ENCODE measurements at regions not wholly inside any gene's neighbourhood (a gene's known extent, or its start where the extent isn't known, plus 50 kb on each side); places are given as distances from the start of the nearest gene placed in this dataset.

- no peak for TF ChIP-seq MAX (IDR thresholded peaks at IDR 0.05)
- TF ChIP-seq MYC (IDR thresholded peaks at IDR 0.05; ENCODE audit: borderline replicate concordance, low read length) = no peak
- TF ChIP-seq ZSCAN20 (CRISPR knock-in tag; IDR thresholded peaks at IDR 0.05) = no peak
- no peak for TF ChIP-seq EP300 (IDR thresholded peaks at IDR 0.05)
- TF ChIP-seq NR3C1 (IDR thresholded peaks at IDR 0.05) = no peak
- no peak for TF ChIP-seq POLR2AphosphoS2 (conservative IDR thresholded peaks at IDR 0.05; ENCODE audit: low read length)
Observed at GRCh38 chr9:13491493-13492424, 212.3 kb upstream of the MPDZ start (continued).

GRCh38 chr9:13491138-13491492 lies 211.6 kb upstream of the MPDZ start:
- CTCF ChIA-PET = interaction anchor here (1.6 kb wide), 1 partner anchor 10 kb away, joined by 5 read pairs; no protein-coding TSS in a partner anchor

DNA sequence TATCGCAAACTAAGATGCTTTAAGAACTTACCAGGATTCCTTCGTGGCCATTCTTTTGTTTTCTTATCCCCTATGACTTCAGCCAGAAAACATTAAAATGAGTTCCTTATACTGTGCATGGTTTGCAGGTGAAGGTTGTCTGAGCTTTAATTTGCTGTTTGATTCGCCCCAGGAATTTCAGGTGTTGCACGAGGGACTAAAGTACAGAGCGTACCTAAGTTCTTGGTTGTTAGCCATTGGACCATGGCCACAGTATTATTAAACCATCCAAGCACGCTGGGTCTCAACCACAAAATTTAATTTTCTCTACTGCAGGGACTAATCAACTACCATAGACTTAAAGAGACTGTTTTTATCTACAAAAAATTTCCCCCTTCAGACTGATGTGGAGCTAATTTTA lies 208.4 kb upstream of the MPDZ start:
- DNase-seq (ENCODE audit: low read depth in 1 of 2, low spot score in 1 of 2) (no peak), ATAC-seq (no peak), FAIRE-seq (no peak)
- ChIA-PET CTCF (no interaction called here), POLR2A (no interaction called here)
- H3K4me1 ChIP-seq = no peaks in the 10 kb centered on the region
- no peak overlapping the region for H3K4me3 ChIP-seq
- 36% methylated on average over 6 of the region's 6 CpGs for WGBS (ENCODE audit: missing lambda C conversion rate)
- H3K9me3 ChIP-seq = no peaks in the 10 kb centered on the region
- H3K4me2 ChIP-seq = no peak overlapping the region
- no peak overlapping the region for H3K27ac ChIP-seq
- TF ChIP-seq POLR2A (IDR thresholded peaks at IDR 0.05; ENCODE audit: low read length) (no peak), HOXB13 (CRISPR knock-in tag; IDR thresholded peaks at IDR 0.05; ENCODE audit: low read depth) (no peak), ATOH8 (CRISPR knock-in tag; IDR thresholded peaks at IDR 0.05; ENCODE audit: low read depth) (no peak), TP53 (CRISPR knock-in tag; IDR thresholded peaks at IDR 0.05) (no peak), ELK1 (IDR thresholded peaks at IDR 0.05; ENCODE audit: low read depth, low read length) (no peak), CBX8 (IDR thresholded peaks at IDR 0.05) (no peak), RNF2 (IDR thresholded peaks at IDR 0.05; ENCODE audit: borderline replicate concordance, low read depth) (no peak), EHF (CRISPR knock-in tag; IDR thresholded peaks at IDR 0.05) (no peak), KDM5A (IDR thresholded peaks at IDR 0.05) (no peak), E2F6 (IDR thresholded peaks at IDR 0.05; ENCODE audit: borderline replicate concordance, low read depth) (no peak)

More at GRCh38 chr9:13491138-13491492, 211.6 kb upstream of the MPDZ start:
- no peaks in the 10 kb centered on the region for H3K9me3 ChIP-seq
- TF ChIP-seq, protein P1, sequence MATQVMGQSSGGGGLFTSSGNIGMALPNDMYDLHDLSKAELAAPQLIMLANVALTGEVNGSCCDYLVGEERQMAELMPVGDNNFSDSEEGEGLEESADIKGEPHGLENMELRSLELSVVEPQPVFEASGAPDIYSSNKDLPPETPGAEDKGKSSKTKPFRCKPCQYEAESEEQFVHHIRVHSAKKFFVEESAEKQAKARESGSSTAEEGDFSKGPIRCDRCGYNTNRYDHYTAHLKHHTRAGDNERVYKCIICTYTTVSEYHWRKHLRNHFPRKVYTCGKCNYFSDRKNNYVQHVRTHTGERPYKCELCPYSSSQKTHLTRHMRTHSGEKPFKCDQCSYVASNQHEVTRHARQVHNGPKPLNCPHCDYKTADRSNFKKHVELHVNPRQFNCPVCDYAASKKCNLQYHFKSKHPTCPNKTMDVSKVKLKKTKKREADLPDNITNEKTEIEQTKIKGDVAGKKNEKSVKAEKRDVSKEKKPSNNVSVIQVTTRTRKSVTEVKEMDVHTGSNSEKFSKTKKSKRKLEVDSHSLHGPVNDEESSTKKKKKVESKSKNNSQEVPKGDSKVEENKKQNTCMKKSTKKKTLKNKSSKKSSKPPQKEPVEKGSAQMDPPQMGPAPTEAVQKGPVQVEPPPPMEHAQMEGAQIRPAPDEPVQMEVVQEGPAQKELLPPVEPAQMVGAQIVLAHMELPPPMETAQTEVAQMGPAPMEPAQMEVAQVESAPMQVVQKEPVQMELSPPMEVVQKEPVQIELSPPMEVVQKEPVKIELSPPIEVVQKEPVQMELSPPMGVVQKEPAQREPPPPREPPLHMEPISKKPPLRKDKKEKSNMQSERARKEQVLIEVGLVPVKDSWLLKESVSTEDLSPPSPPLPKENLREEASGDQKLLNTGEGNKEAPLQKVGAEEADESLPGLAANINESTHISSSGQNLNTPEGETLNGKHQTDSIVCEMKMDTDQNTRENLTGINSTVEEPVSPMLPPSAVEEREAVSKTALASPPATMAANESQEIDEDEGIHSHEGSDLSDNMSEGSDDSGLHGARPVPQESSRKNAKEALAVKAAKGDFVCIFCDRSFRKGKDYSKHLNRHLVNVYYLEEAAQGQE (IDR thresholded peaks at IDR 0.05) = no peak
- TF ChIP-seq FOSB (CRISPR knock-in tag; IDR thresholded peaks at IDR 0.05) (no peak), RNF2 (IDR thresholded peaks at IDR 0.05; ENCODE audit: borderline replicate concordance, low read depth) (no peak), ZC3H11A (IDR thresholded peaks at IDR 0.05) (no peak), JUNB (IDR thresholded peaks at IDR 0.05) (no peak), MYC (IDR thresholded peaks at IDR 0.05; ENCODE audit: borderline replicate concordance, low read length) (no peak), CBX8 (IDR thresholded peaks at IDR 0.05) (no peak), SREBF2 (IDR thresholded peaks at IDR 0.05) (no peak), BCL3 (IDR thresholded peaks at IDR 0.05) (no peak), KDM5A (IDR thresholded peaks at IDR 0.05) (no peak), ZSCAN20 (CRISPR knock-in tag; IDR thresholded peaks at IDR 0.05) (no peak), HOXB5 (CRISPR knock-in tag; IDR thresholded peaks at IDR 0.05) (no peak), ATOH8 (CRISPR knock-in tag; IDR thresholded peaks at IDR 0.05; ENCODE audit: low read depth) (no peak), FOXS1 (CRISPR knock-in tag; IDR thresholded peaks at IDR 0.05) (no peak), BHLHE40 (IDR thresholded peaks at IDR 0.05; ENCODE audit: low read depth, low read length) (no peak)
- DNase-seq (ENCODE audit: low read depth in 1 of 2, low spot score in 1 of 2) = no peak
- H3K27ac ChIP-seq = no peak overlapping the region
- no peak overlapping the region for H3K4me3 ChIP-seq
- H3K4me2 ChIP-seq = no peak overlapping the region
- ATAC-seq = no peak
- WGBS (ENCODE audit: missing lambda C conversion rate) = 10% methylated on average over 1 of the region's 1 CpG
- no peaks in the 10 kb centered on the region for H3K4me1 ChIP-seq
- POLR2A ChIA-PET = no interaction called here
- no peak for FAIRE-seq

All from A549 (cell line).